HG03064 (cell line): ENCODE measurements at regions not wholly inside any gene's neighbourhood (a gene's known extent, or its start where the extent isn't known, plus 50 kb on each side); places are given as distances from the start of the nearest gene placed in this dataset.
"Not testable (repeated sequence)": the region's sequence is repeated elsewhere in the genome, so short reads cannot be mapped to it uniquely, and the experiment has no call there.

Experiments
- ATAC-seq: cut with Tn5 transposase; IDR thresholded peaks from one replicate; pipeline ENCODE4 v1.9.1; 2021; ENCODE audit warnings: low read depth; ENCODE audit not compliant: unreplicated experiment

- ATAC-seq: no peak
Measured at GRCh38 chr12:23228101-23228500, 603.1 kb downstream of the ETNK1 start.

- no peak for ATAC-seq
Measured at GRCh38 chr12:23230899-23231298, 605.9 kb downstream of the ETNK1 start.

GRCh38 chr12:23236066-23236780 lies 611.3 kb downstream of the ETNK1 start:
- ATAC-seq: no peak

- ATAC-seq: no peak
Measured at GRCh38 chr12:23236811-23237210, 611.8 kb downstream of the ETNK1 start.

- no peak for ATAC-seq
Measured at GRCh38 chr12:23238190-23238589, 613.2 kb downstream of the ETNK1 start.

- ATAC-seq: no peak
Measured at GRCh38 chr12:23238957-23239356, 614.0 kb downstream of the ETNK1 start.

GRCh38 chr12:23245186-23245585 lies 620.2 kb downstream of the ETNK1 start:
- ATAC-seq: no peak

- ATAC-seq: no peak
Measured at GRCh38 chr12:23253191-23253590, 628.2 kb downstream of the ETNK1 start.

GRCh38 chr12:23253910-23254309 lies 628.9 kb downstream of the ETNK1 start:
- ATAC-seq: not testable (repeated sequence)

- ATAC-seq: no peak
Measured at GRCh38 chr12:23259558-23259957, 634.6 kb downstream of the ETNK1 start.

GRCh38 chr12:23262670-23263069 lies 637.7 kb downstream of the ETNK1 start:
- ATAC-seq: no peak

- no peak for ATAC-seq
Measured at GRCh38 chr12:23277831-23278230, 652.9 kb downstream of the ETNK1 start.

- no peak for ATAC-seq
Measured at GRCh38 chr12:23281295-23281694, 656.3 kb downstream of the ETNK1 start.

- ATAC-seq: no peak
Measured at GRCh38 chr12:23282701-23283100, 657.7 kb downstream of the ETNK1 start.

GRCh38 chr12:23285764-23286530 lies 661.0 kb downstream of the ETNK1 start:
- ATAC-seq: not testable (repeated sequence)

GRCh38 chr12:23290627-23291330 lies 658.7 kb downstream of the SOX5 start:
- no peak for ATAC-seq

- no peak for ATAC-seq
Measured at GRCh38 chr12:23303220-23303619, 646.2 kb downstream of the SOX5 start.

- ATAC-seq: no peak
Measured at GRCh38 chr12:23303821-23304220, 645.6 kb downstream of the SOX5 start.

- no peak for ATAC-seq
Measured at GRCh38 chr12:23333938-23334337, 615.5 kb downstream of the SOX5 start.

- ATAC-seq: no peak
Measured at GRCh38 chr12:23335593-23335992, 613.9 kb downstream of the SOX5 start.

- no peak for ATAC-seq
Measured at GRCh38 chr12:23337213-23337612, 612.3 kb downstream of the SOX5 start.
